ENCODE measurements at regions not wholly inside any gene's neighbourhood (a gene's known extent, or its start where the extent isn't known, plus 50 kb on each side); places are given as distances from the start of the nearest gene placed in this dataset.

DNA sequence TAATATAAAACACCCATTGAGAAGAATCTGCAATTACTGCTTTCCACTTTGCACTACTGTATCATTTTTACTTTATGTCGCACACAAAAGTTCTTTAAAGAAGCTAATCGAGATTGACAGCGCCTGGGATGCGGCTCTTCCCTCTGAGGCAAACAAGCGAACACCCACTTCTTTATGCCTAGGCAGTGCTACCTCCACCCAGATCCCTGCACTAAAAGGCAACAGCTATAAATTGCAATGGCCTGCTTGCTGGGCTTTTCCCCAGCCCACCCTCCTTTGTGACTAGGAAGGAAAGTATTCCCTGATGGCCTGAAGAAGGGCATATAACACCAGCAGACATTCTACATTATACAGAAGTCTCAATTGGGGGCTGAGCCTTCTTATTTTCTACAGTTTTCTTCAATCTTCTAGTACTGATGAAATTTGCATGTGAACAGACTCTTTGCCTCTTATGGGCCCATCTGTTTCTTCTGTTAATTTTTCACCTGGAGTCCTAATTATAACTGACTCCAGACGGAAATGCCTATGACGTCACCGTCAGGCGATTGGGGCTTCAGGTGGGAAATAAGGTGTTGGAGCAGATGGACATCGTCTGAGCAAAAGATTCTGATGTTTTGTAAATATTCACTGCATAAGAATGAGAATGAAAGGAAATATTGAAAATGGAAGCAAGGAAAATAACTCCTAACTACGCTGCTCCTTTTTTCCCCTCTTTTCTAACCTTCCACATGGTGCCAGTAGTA, 138.9 kb upstream of the DCC start:
- TF ChIP-seq CTCF (IDR thresholded peaks at IDR 0.05; ENCODE audit: unreplicated experiment): no peak
- intact Hi-C loops (cut with micrococcal nuclease; ENCODE audit: unreplicated experiment): no loop called here
- Mint-ChIP-seq H3K9me3 (ENCODE audit: low read depth, unreplicated experiment) (peaks cover 5% of the 10 kb centered on the region), H3K36me3 (ENCODE audit: insufficient read depth, unreplicated experiment) (no peaks in the 10 kb centered on the region), H3K27ac (ENCODE audit: unreplicated experiment) (no peak overlapping the region), H3K4me3 (ENCODE audit: low read depth, unreplicated experiment) (no peak overlapping the region), H3K27me3 (ENCODE audit: unreplicated experiment) (no peaks in the 10 kb centered on the region), H3K4me1 (ENCODE audit: low read depth, unreplicated experiment) (no peaks in the 10 kb centered on the region)
- BruUV-seq (replicated peaks): no TSS peak
- no peak for DNase-seq
- CTCF ChIA-PET: no interaction called here

DNA sequence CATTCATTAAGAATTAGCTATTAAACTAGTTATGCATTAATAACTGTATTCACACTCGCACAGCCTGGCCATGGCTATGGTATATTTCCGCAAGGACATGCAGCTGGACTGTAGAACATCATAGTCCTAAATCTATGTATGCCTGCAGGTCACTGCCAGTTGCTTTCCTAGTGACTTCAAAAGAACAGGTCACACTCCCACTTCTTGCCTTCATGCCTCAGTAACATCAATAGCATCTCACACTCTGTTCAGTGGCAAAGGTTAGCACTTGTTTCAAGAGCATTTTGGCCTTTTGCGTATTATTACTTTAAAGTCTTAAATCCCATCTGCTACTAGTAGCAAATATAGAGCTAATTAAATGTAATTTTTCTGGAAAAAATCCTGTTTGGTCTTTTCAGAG, 131.4 kb upstream of the DCC start:
- no peak overlapping the region for H3K4me3 Mint-ChIP-seq (ENCODE audit: low read depth, unreplicated experiment)
- no peaks in the 10 kb centered on the region for H3K4me1 Mint-ChIP-seq (ENCODE audit: low read depth, unreplicated experiment)
- peaks cover 22% of the 10 kb centered on the region for H3K27me3 Mint-ChIP-seq (ENCODE audit: unreplicated experiment)
- H3K27ac Mint-ChIP-seq (ENCODE audit: unreplicated experiment): no peak overlapping the region
- CTCF ChIA-PET: no interaction called here
- no TSS peak for BruUV-seq (replicated peaks)
- no peaks in the 10 kb centered on the region for H3K36me3 Mint-ChIP-seq (ENCODE audit: insufficient read depth, unreplicated experiment)
- H3K9me3 Mint-ChIP-seq (ENCODE audit: low read depth, unreplicated experiment): no peaks in the 10 kb centered on the region
- no peak for DNase-seq
- intact Hi-C loops (cut with micrococcal nuclease; ENCODE audit: unreplicated experiment): no loop called here
- TF ChIP-seq CTCF (IDR thresholded peaks at IDR 0.05; ENCODE audit: unreplicated experiment): no peak

DNA sequence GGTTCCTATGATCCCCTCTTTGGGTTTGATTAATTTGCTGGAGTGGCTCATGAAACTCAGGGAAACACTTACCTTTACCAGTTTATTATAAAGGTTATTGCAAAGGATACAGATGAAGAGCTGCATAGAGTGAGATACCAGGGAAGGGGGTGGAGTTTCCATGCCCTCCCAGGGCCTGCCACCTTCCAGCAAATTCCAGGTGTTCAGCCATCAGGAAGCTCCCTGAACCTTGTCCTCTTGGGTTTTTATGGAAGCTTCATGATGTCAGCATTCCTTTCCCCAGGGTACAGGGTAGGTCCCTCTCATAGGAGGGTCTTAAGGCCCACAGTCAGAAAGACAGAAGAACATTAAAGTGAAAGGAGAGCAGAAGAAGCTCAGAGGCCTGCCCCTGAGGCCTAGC, 123.9 kb upstream of the DCC start:
- intact Hi-C loops (cut with micrococcal nuclease; ENCODE audit: unreplicated experiment): no loop called here
- H3K27me3 Mint-ChIP-seq (ENCODE audit: unreplicated experiment): no peaks in the 10 kb centered on the region
- BruUV-seq (replicated peaks): no TSS peak
- H3K9me3 Mint-ChIP-seq (ENCODE audit: low read depth, unreplicated experiment): no peaks in the 10 kb centered on the region
- DNase-seq: no peak
- no peak for TF ChIP-seq CTCF (IDR thresholded peaks at IDR 0.05; ENCODE audit: unreplicated experiment)
- H3K4me1 Mint-ChIP-seq (ENCODE audit: low read depth, unreplicated experiment): no peaks in the 10 kb centered on the region
- CTCF ChIA-PET: no interaction called here
- H3K36me3 Mint-ChIP-seq (ENCODE audit: insufficient read depth, unreplicated experiment): no peaks in the 10 kb centered on the region
- no peak overlapping the region for H3K4me3 Mint-ChIP-seq (ENCODE audit: low read depth, unreplicated experiment)
- no peak overlapping the region for H3K27ac Mint-ChIP-seq (ENCODE audit: unreplicated experiment)

DNA sequence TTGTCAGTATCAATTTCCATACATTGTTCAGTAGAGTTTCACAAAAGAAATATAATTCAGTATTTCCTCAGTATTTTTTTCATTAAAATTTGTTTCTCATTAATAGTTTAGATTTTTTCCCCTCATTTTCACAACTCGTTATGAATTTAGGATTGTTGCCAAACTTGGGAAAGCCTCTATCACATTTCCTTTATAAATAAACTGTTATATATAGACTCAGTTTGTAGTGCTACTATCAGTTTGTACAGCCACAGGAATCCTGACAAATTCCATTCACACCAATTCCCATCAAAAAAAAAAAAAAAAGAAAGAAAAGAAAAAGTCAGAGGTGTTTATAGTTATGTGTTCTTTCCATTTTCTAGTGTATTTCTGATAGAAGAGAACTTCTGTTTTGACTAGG, 123.3 kb upstream of the DCC start:
- TF ChIP-seq CTCF (IDR thresholded peaks at IDR 0.05; ENCODE audit: unreplicated experiment): no peak
- Mint-ChIP-seq H3K4me3 (ENCODE audit: low read depth, unreplicated experiment) (no peak overlapping the region), H3K9me3 (ENCODE audit: low read depth, unreplicated experiment) (no peaks in the 10 kb centered on the region), H3K4me1 (ENCODE audit: low read depth, unreplicated experiment) (no peaks in the 10 kb centered on the region), H3K36me3 (ENCODE audit: insufficient read depth, unreplicated experiment) (no peaks in the 10 kb centered on the region), H3K27ac (ENCODE audit: unreplicated experiment) (no peak overlapping the region), H3K27me3 (ENCODE audit: unreplicated experiment) (no peaks in the 10 kb centered on the region)
- no peak for DNase-seq
- intact Hi-C loops (cut with micrococcal nuclease; ENCODE audit: unreplicated experiment): no loop called here
- CTCF ChIA-PET: interaction anchor here (0.7 kb wide), 1 partner anchor 1979 kb away, joined by 4 read pairs; no protein-coding TSS in a partner anchor
- no TSS peak for BruUV-seq (replicated peaks)

Data from Calu3 (cell line).